Urothelium cell line (cell line): ENCODE measurements at regions not wholly inside any gene's neighbourhood (a gene's known extent, or its start where the extent isn't known, plus 50 kb on each side); places are given as distances from the start of the nearest gene placed in this dataset.

ENCODE experiments used
- DNase-seq: peaks from one replicate; pipeline ENCODE4 v3.0.0; 2011; ENCODE audit warnings: low spot score, mixed read lengths
- FAIRE-seq: peaks from 2 replicates; lab custom pipeline; 2011; peaks lifted over from hg19 to GRCh38; lab: Jason Lieb, UNC

- no peak for FAIRE-seq
- no peak for DNase-seq
Measured at GRCh38 chr6:138550346-138550767, 51.1 kb upstream of the NHSL1 start.

GRCh38 chr6:138554146-138554545 lies 54.9 kb upstream of the NHSL1 start:
- no peak for FAIRE-seq
- no peak for DNase-seq

- DNase-seq (peak; percentile 15), FAIRE-seq (no peak)
Measured at GRCh38 chr6:138555421-138555988, 56.2 kb upstream of the NHSL1 start.

GRCh38 chr6:138557147-138557546 lies 57.9 kb upstream of the NHSL1 start:
- FAIRE-seq (no peak), DNase-seq (no peak)

- DNase-seq (no peak), FAIRE-seq (no peak)
Measured at GRCh38 chr6:138559143-138559542, 59.8 kb upstream of the NHSL1 start.

- no peak for DNase-seq
Measured at GRCh38 chr6:138560130-138560860, 61.0 kb upstream of the NHSL1 start.

GRCh38 chr6:138562691-138563090 lies 63.4 kb upstream of the NHSL1 start:
- DNase-seq: no peak
- FAIRE-seq: no peak

More at GRCh38 chr6:138560130-138560860, 61.0 kb upstream of the NHSL1 start:
- FAIRE-seq: no peak

- no peak for FAIRE-seq
Measured at GRCh38 chr6:138563231-138563630, 63.9 kb upstream of the NHSL1 start.

GRCh38 chr6:138563650-138564049 lies 64.4 kb upstream of the NHSL1 start:
- FAIRE-seq: no peak

More at GRCh38 chr6:138563231-138563630, 63.9 kb upstream of the NHSL1 start:
- no peak for DNase-seq

GRCh38 chr6:138564170-138564721 lies 65.0 kb upstream of the NHSL1 start:
- no peak for DNase-seq
- FAIRE-seq: no peak

More at GRCh38 chr6:138563650-138564049, 64.4 kb upstream of the NHSL1 start:
- DNase-seq: no peak

GRCh38 chr6:138567052-138567451 lies 67.8 kb upstream of the NHSL1 start:
- no peak for DNase-seq
- FAIRE-seq: no peak

- no peak for DNase-seq
- FAIRE-seq: no peak
Measured at GRCh38 chr6:138568997-138569396, 69.7 kb upstream of the NHSL1 start.

GRCh38 chr6:138569554-138569953 lies 70.3 kb upstream of the NHSL1 start:
- DNase-seq: no peak

GRCh38 chr6:138569970-138570724 lies 70.9 kb upstream of the NHSL1 start:
- FAIRE-seq (no peak), DNase-seq (no peak)

More at GRCh38 chr6:138569554-138569953, 70.3 kb upstream of the NHSL1 start:
- FAIRE-seq: no peak

GRCh38 chr6:138570725-138571029 lies 71.4 kb upstream of the NHSL1 start:
- FAIRE-seq (no peak), DNase-seq (no peak)

- no peak for FAIRE-seq
- no peak for DNase-seq
Measured at GRCh38 chr6:138571181-138571580, 71.9 kb upstream of the NHSL1 start.

- FAIRE-seq: no peak
- no peak for DNase-seq
Measured at GRCh38 chr6:138571585-138572166, 72.4 kb upstream of the NHSL1 start.

- FAIRE-seq (no peak), DNase-seq (peak; percentile 16)
Measured at GRCh38 chr6:138572167-138572875, 73.0 kb upstream of the NHSL1 start.

GRCh38 chr6:138572885-138573284 lies 73.6 kb upstream of the NHSL1 start:
- DNase-seq (no peak), FAIRE-seq (no peak)

- DNase-seq: no peak
- FAIRE-seq: no peak
Measured at GRCh38 chr6:138575257-138575656, 76.0 kb upstream of the NHSL1 start.

- no peak for DNase-seq
- FAIRE-seq: no peak
Measured at GRCh38 chr6:138576313-138576712, 77.0 kb upstream of the NHSL1 start.
